Suprapubic skin (tissue), 4 donors: ENCODE measurements at regions not wholly inside any gene's neighbourhood (a gene's known extent, or its start where the extent isn't known, plus 50 kb on each side); places are given as distances from the start of the nearest gene placed in this dataset.

Experiments used
- DNase-seq, 2 donors: peaks; one replicate each; pipeline ENCODE4 v3.0.0-alpha.2; 2019; ENCODE audit warnings: low spot score in 2 of 2
- H3K27ac ChIP-seq: fragments of 200-600 bp; sonication (generic); one replicate; pipeline ENCODE4 v1.5.1; 2019
- H3K27me3 ChIP-seq: fragments of 200-600 bp; sonication (generic); one replicate; pipeline ENCODE4 v1.5.1; 2019
- H3K36me3 ChIP-seq: fragments of 200-600 bp; sonication (generic); one replicate; pipeline ENCODE4 v1.5.1; 2019
- H3K4me1 ChIP-seq: fragments of 200-600 bp; sonication (generic); one replicate; pipeline ENCODE4 v1.5.1; 2019
- H3K4me3 ChIP-seq: fragments of 200-600 bp; sonication (generic); one replicate; pipeline ENCODE4 v1.5.1; 2019; ENCODE audit warnings: mild to moderate bottlenecking
- H3K9me3 ChIP-seq: fragments of 200-600 bp; sonication (generic); one replicate; pipeline ENCODE4 v1.5.1; 2019
- CTCF ChIP-seq, 2 donors: fragments of 200-600 bp in 1 of 2; fragments of 450-650 bp in 1 of 2; sonication (generic) in 1 of 2; IDR thresholded peaks; one replicate each; pipeline ENCODE4 v1.5.1; 2016 to 2019; ENCODE audit warnings: antibody characterized with exemption in 2 of 2, mild to moderate bottlenecking in 1 of 2, moderate library complexity in 1 of 2
- EP300 ChIP-seq: sonication (generic); formaldehyde crosslinking; IDR thresholded peaks from one replicate; pipeline ENCODE4 v1.6.1; 2017; ENCODE audit warnings: antibody characterized with exemption
- POLR2A ChIP-seq, 2 donors: fragments of 450-650 bp; IDR thresholded peaks; one replicate each; pipeline ENCODE4 v1.6.1; 2017; ENCODE audit warnings: antibody characterized with exemption in 2 of 2, mild to moderate bottlenecking in 2 of 2, moderate library complexity in 2 of 2
- POLR2AphosphoS5 ChIP-seq, 3 donors: sonication (generic); formaldehyde crosslinking; IDR thresholded peaks; one replicate each; pipeline ENCODE4 v1.6.1; 2017; ENCODE audit warnings: antibody characterized with exemption in 3 of 3
- WGBS: methylation state at CpG from one replicate; pipeline ENCODE4 v1.1.5; 2018; 5-methylcytosine and 5-hydroxymethylcytosine counted together

- Histone ChIP-seq H3K36me3 (no peaks in the 10 kb centered on the region), H3K4me3 (no peak overlapping the region), H3K4me1 (no peaks in the 10 kb centered on the region), H3K27me3 (no peaks in the 10 kb centered on the region), H3K27ac (no peak overlapping the region), H3K9me3 (peaks cover 5% of the 10 kb centered on the region)
- TF ChIP-seq EP300: no peak
- no peak for TF ChIP-seq POLR2A (IDR thresholded peaks at IDR 0.05)
- TF ChIP-seq POLR2AphosphoS5 (IDR thresholded peaks at IDR 0.05): no peak
- no peak for TF ChIP-seq CTCF (IDR thresholded peaks at IDR 0.05)
- DNase-seq: no peak
- WGBS: 38% methylated on average over 4 of the region's 4 CpGs
These were observed 385.5 kb downstream of the IL20RB start for GRCh38 chr3:137343283-137343682.

- no peaks in the 10 kb centered on the region for H3K27me3 ChIP-seq
- H3K36me3 ChIP-seq: no peaks in the 10 kb centered on the region
- 90% methylated on average over 1 of the region's 2 CpGs for WGBS
- no peaks in the 10 kb centered on the region for H3K4me1 ChIP-seq
- no peak for TF ChIP-seq CTCF (IDR thresholded peaks at IDR 0.05)
- TF ChIP-seq POLR2A (IDR thresholded peaks at IDR 0.05): no peak
- TF ChIP-seq EP300: no peak
- no peak for TF ChIP-seq POLR2AphosphoS5 (IDR thresholded peaks at IDR 0.05)
- no peak overlapping the region for H3K4me3 ChIP-seq
- no peak overlapping the region for H3K27ac ChIP-seq
- no peak for DNase-seq
- no peaks in the 10 kb centered on the region for H3K9me3 ChIP-seq
These were observed 389.3 kb downstream of the IL20RB start for GRCh38 chr3:137347132-137347531.

- 26% methylated on average over 1 of the region's 1 CpG for WGBS
- H3K4me1 ChIP-seq: no peaks in the 10 kb centered on the region
- no peak for DNase-seq
- TF ChIP-seq EP300: no peak
- no peak for TF ChIP-seq POLR2AphosphoS5 (IDR thresholded peaks at IDR 0.05)
- no peak for TF ChIP-seq POLR2A (IDR thresholded peaks at IDR 0.05)
- TF ChIP-seq CTCF (IDR thresholded peaks at IDR 0.05): no peak
- no peak overlapping the region for H3K27ac ChIP-seq
- H3K4me3 ChIP-seq: no peak overlapping the region
- no peaks in the 10 kb centered on the region for H3K9me3 ChIP-seq
- no peaks in the 10 kb centered on the region for H3K27me3 ChIP-seq
- no peaks in the 10 kb centered on the region for H3K36me3 ChIP-seq
These were observed 390.1 kb downstream of the IL20RB start for GRCh38 chr3:137347817-137348368.

- Histone ChIP-seq H3K27ac (no peak overlapping the region), H3K4me3 (no peak overlapping the region), H3K27me3 (no peaks in the 10 kb centered on the region), H3K4me1 (no peaks in the 10 kb centered on the region), H3K9me3 (no peaks in the 10 kb centered on the region), H3K36me3 (no peaks in the 10 kb centered on the region)
- WGBS: 60% methylated on average over 7 of the region's 7 CpGs
- DNase-seq: no peak
- TF ChIP-seq POLR2A (IDR thresholded peaks at IDR 0.05) (no peak), POLR2AphosphoS5 (IDR thresholded peaks at IDR 0.05) (no peak), CTCF (IDR thresholded peaks at IDR 0.05) (no peak), EP300 (no peak)
These were observed 391.2 kb downstream of the IL20RB start for GRCh38 chr3:137348936-137349335.

GRCh38 chr3:137349557-137350348 lies 392.0 kb downstream of the IL20RB start:
- no peak for DNase-seq
- TF ChIP-seq POLR2AphosphoS5 (IDR thresholded peaks at IDR 0.05) (no peak), POLR2A (IDR thresholded peaks at IDR 0.05) (no peak), CTCF (IDR thresholded peaks at IDR 0.05) (no peak), EP300 (no peak)
- H3K27me3 ChIP-seq: no peaks in the 10 kb centered on the region
- no peaks in the 10 kb centered on the region for H3K4me1 ChIP-seq
- H3K27ac ChIP-seq: no peak overlapping the region
- no peak overlapping the region for H3K4me3 ChIP-seq
- WGBS: 79% methylated on average over 8 of the region's 8 CpGs
- H3K9me3 ChIP-seq: no peaks in the 10 kb centered on the region
- no peaks in the 10 kb centered on the region for H3K36me3 ChIP-seq
